ENCODE measurements at regions not wholly inside any gene's neighbourhood (a gene's known extent, or its start where the extent isn't known, plus 50 kb on each side); places are given as distances from the start of the nearest gene placed in this dataset.

- TF ChIP-seq CSRNP3 (CRISPR knock-in tag; IDR thresholded peaks at IDR 0.05) (no peak), ISL1 (CRISPR knock-in tag; IDR thresholded peaks at IDR 0.05) (no peak), TSHZ2 (CRISPR knock-in tag; IDR thresholded peaks at IDR 0.05) (no peak), PATZ1 (CRISPR knock-in tag; IDR thresholded peaks at IDR 0.05; ENCODE audit: borderline replicate concordance) (no peak), ZFP3 (CRISPR knock-in tag; IDR thresholded peaks at IDR 0.05) (no peak), ZNF8 (CRISPR knock-in tag; IDR thresholded peaks at IDR 0.05) (no peak), ZNF70 (CRISPR knock-in tag; IDR thresholded peaks at IDR 0.05) (no peak), ZC3H10 (CRISPR knock-in tag; IDR thresholded peaks at IDR 0.05) (no peak), CREB5 (CRISPR knock-in tag; IDR thresholded peaks at IDR 0.05; ENCODE audit: low read depth) (no peak), TCF4 (CRISPR knock-in tag; IDR thresholded peaks at IDR 0.05; ENCODE audit: borderline replicate concordance) (no peak), PPARA (CRISPR knock-in tag; IDR thresholded peaks at IDR 0.05; ENCODE audit: borderline replicate concordance) (no peak), RARB (CRISPR knock-in tag; IDR thresholded peaks at IDR 0.05) (no peak), ARNTL (CRISPR knock-in tag; IDR thresholded peaks at IDR 0.05; ENCODE audit: borderline replicate concordance, low read depth) (no peak), SNAI2 (CRISPR knock-in tag; IDR thresholded peaks at IDR 0.05) (no peak)
These were observed 325.4 kb downstream of the TMEM38B start for GRCh38 chr9:106019702-106020101.

GRCh38 chr9:106020186-106020585 is 325.8 kb downstream of the TMEM38B start:
- no peak for ATAC-seq
- TF ChIP-seq ARNTL (CRISPR knock-in tag; IDR thresholded peaks at IDR 0.05; ENCODE audit: borderline replicate concordance, low read depth) (no peak), BACH2 (CRISPR knock-in tag; IDR thresholded peaks at IDR 0.05; ENCODE audit: borderline replicate concordance) (no peak), PPARA (CRISPR knock-in tag; IDR thresholded peaks at IDR 0.05; ENCODE audit: borderline replicate concordance) (no peak), ZNF70 (CRISPR knock-in tag; IDR thresholded peaks at IDR 0.05) (no peak), POU6F1 (CRISPR knock-in tag; IDR thresholded peaks at IDR 0.05; ENCODE audit: borderline replicate concordance, low read depth) (no peak), ZNF565 (CRISPR knock-in tag; conservative IDR thresholded peaks at IDR 0.05; ENCODE audit: low read depth) (no peak), TCF4 (CRISPR knock-in tag; IDR thresholded peaks at IDR 0.05; ENCODE audit: borderline replicate concordance) (no peak), OSR1 (CRISPR knock-in tag; IDR thresholded peaks at IDR 0.05) (no peak), GLIS3 (CRISPR knock-in tag; IDR thresholded peaks at IDR 0.05) (no peak), RARB (CRISPR knock-in tag; IDR thresholded peaks at IDR 0.05) (no peak), PATZ1 (CRISPR knock-in tag; IDR thresholded peaks at IDR 0.05; ENCODE audit: borderline replicate concordance) (no peak), CSDC2 (CRISPR knock-in tag; IDR thresholded peaks at IDR 0.05) (no peak), ESRRG (CRISPR knock-in tag; IDR thresholded peaks at IDR 0.05) (no peak), CSRNP3 (CRISPR knock-in tag; IDR thresholded peaks at IDR 0.05) (no peak), ISL1 (CRISPR knock-in tag; IDR thresholded peaks at IDR 0.05) (no peak), TOX (CRISPR knock-in tag; IDR thresholded peaks at IDR 0.05; ENCODE audit: borderline replicate concordance) (no peak)

More at GRCh38 chr9:106019702-106020101, 325.4 kb downstream of the TMEM38B start:
- no peak for ATAC-seq
